HG03439 (cell line): ENCODE measurements at regions not wholly inside any gene's neighbourhood (a gene's known extent, or its start where the extent isn't known, plus 50 kb on each side); places are given as distances from the start of the nearest gene placed in this dataset.
"Not testable (repeated sequence)": the region's sequence is repeated elsewhere in the genome, so short reads cannot be mapped to it uniquely, and the experiment has no call there.

Experiments used
- ATAC-seq: cut with Tn5 transposase; IDR thresholded peaks from one replicate; pipeline ENCODE4 v1.9.1; 2021; ENCODE audit warnings: mild to moderate bottlenecking, moderate library complexity; ENCODE audit not compliant: unreplicated experiment

DNA sequence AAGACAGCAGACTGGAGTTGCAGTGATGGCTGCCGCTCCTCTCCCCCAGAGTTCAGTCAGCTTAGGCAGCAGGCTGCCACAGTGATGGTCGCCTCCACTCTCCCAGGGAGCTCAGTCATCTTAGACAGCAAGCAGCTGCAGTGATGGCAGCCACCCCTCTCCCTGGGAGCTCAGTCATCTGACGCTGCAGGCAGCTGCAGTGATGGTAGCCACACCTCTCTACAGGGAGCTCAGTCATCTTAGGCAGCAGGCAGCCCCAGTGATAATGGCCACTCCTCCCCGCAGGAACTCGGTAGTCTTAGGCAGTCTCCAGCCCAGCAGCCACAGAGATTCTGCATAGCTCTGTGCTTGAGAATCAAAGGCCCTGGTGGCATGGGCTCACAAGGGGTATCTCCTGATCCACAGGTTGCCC, 582.7 kb downstream of the DTWD2 start:
- ATAC-seq = no peak

DNA sequence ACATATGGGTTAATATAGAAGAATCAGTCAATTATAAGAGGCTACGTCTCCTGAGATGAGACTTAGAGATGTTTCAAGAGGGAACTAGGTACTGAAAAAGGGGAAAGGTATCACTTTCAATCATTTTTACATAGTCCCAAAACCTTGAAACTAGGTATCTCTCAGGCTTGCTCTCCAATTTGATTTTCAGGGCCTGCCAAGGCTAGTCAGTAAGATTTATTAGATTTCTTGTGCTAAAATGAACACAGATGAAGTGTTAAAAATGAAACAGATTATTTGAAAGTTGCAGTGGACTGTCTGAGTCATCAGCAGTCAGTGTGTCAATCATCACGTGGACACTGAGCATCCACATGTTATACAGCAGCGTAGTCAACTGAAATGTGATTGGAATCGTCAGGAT, 591.1 kb downstream of the DTWD2 start:
- no peak for ATAC-seq

DNA sequence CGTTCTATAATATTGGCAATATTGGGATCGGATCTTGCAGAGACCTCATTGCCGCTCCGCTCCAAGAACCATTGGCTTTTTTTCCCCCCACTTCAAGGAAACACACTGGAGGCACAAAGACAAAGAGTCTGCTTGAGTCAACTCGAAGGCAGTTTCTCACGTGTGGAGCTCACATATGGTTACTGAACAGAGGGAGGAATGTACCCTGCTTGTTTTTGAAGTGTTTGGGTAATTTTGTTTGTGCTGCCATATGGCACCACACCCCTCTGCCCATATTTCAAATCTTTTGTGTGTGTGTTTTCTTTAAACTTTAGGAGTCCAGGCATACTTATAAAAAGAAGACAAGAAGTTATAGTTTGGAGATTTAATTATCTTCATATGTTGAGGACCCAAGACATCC, 595.9 kb downstream of the DTWD2 start:
- ATAC-seq = no peak

DNA sequence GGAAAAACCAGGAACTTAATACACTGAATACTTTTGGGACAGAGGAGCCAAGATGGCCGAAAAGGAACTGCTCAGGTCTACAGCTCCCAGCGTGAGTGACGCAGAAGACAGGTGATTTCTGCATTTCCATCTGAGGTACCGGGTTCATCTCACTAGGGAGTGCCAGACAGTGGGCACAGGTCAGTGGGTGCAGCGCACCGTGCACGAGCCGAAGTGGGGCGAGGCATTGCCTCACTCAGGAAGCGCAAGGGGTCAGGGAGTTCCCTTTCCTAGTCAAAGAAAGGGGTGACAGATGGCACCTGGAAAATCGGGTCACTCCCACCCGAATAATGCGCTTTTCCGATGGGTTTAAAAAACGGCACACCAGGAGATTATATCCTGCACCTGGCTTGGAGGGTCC, 605.4 kb downstream of the DTWD2 start:
- ATAC-seq = not testable (repeated sequence)

DNA sequence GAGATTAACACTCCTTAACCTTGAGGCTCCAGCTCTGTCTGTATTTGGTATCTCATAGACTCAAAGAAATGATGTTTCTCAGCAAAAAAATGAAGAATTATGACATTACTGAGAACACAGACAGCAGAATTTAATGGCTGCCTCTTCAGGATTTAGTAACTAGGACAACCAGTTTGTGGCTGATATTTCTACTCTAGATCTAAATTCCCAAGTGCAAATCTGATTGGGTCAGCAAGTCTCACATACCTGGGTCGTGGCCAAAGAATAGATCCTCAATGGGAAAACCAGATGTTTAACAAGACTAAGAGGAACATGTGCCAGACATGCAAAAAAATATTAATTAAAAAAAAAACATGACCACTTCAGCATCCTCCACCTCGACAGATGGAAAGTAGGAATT, 608.9 kb downstream of the DTWD2 start:
- ATAC-seq = no peak

DNA sequence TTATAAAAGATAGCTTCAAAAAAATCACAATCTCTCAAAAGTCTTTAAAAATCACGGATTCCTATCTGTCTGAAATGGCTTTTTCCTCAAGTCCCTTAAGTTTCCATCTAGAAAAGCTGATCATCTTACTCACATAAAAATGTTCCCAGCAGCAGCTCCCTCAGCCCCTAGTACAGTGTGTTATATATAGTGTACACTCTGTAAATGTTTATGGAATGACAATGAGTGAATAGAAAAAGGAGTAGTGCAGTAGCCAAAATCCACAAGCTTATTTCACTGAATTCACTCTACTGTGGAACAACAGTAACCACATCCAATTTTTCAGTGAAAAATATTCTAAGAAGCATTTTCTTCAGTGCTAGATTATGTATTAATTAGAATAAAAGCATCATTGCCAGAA, 609.4 kb downstream of the DTWD2 start:
- no peak for ATAC-seq

DNA sequence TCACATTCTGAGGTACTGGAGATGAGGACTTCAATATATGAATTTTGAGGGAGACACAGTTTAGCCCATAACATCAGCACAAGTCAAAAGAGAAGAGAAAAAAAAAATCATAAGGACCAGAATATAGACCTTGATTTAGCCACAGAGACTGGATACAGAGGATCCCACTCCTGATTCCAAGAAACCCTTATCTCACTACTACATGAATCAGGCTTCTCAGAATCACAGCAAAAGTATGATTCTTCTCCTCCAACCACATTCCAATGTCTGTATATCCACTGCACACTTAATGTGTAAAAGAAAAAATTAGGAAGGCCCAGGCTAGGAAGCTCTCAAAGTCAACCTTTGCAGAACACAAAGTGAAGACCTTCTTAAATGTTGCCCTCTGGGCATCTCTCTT, 610.9 kb downstream of the DTWD2 start:
- no peak for ATAC-seq

DNA sequence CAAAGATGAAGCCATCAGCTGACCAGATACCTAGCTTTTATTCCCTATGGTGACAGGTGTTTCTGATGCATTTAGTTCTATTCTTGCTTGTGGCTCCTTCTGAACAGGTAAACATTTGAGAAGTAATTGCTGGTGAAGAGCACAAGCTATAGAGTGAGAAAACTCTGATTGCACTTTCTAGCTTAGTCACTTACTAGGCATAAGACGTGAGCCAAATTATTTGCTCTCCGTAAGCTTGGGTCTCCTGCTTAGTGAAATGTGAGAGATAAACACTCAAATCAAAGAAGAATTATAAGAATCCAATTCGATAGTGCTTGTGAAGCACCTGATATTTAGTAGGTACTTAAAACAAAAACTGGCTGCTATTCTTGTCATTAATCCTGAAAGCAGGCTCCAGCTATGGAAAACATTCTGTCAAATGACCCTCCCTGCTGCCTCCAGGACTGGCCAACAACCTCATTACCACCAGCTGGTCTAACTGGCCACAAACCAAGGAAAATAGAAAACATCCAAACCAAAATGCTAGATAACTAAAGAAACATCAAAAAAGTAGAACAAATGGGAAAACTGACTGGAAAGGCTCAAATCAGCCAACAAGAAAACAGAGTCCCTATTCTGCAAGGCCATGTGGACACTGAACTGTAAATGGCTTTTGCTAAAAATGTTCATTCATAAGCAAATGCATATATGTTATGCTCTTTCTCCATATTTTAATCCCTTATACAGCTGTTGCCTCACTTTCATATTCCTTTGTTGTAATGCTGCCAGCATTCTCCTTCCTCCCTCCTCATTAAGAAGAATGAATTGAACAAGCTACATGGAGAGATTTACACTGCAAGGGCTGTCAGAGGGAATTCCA, 616.1 kb downstream of the DTWD2 start:
- no peak for ATAC-seq

DNA sequence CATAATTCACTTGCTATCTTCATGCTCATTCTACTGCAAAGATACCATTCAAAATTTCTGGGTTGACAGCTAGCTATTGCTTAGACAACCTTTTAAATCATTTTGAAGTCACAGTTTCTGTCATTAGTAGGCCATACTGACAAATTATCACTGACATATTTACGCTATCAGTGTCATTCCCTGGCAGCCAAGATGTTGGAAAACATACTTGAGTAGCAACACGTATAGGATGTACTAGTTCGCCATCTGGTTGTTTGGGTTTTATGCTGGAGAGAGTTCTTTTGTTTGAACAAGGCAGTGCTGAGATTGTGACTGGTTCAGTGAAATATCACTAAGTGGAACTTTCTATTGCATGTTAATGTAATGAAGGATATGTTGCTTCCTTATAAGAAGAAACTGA, 621.9 kb downstream of the DTWD2 start:
- ATAC-seq = no peak

DNA sequence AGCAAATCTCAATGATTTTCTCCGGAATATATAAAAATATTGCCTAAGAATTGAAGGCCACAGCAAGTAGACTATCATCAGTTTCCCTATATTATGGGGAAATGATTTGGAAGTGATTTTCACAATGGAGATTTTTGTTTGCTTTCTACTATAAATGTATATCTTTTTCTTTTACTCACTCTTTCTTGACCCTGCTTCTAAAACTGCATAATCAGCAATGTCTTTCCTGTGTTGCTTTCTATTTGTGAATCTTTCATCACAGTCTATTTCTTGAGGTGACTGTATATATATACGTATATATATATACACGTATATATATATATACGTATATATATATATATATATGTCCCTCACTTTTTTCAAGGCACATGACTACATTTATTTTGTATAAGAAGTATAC, 622.6 kb downstream of the DTWD2 start:
- no peak for ATAC-seq

DNA sequence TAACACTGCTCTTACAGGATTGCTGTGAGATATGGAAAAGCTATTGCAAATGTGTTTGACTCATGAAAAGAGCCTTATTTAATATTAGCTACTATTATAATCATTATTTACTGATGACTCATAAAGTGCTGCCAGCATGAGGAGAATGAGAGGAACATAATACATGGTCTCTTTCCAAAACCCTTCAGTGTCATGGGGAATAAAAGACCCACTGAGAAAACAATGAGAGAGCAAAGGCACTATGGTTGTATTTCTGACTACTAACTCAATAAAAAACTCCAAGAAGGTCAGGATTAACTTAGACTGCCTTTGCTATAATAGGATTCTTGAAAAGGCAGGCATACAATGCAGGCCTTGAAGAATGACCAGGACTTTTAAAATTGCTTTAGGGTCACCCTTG, 633.5 kb downstream of the DTWD2 start:
- no peak for ATAC-seq

DNA sequence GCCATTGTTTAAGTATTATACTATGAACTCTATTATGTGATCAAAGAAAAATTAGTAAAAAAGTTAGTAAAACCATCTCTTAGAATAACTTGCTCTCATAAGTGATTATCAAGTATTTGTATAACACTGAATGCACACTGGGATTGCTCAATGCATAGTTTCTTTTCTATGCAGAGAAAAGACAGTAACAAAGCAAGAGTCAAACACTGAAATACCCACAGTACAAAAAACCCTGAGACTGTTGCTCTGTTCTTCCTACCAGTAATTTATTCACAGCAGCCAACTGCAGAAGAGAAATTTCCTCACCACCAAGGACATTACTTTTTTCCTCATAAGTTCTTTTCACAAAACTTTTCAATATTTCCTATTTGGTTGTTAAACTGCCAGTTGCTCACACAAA, 634.4 kb downstream of the DTWD2 start:
- no peak for ATAC-seq

DNA sequence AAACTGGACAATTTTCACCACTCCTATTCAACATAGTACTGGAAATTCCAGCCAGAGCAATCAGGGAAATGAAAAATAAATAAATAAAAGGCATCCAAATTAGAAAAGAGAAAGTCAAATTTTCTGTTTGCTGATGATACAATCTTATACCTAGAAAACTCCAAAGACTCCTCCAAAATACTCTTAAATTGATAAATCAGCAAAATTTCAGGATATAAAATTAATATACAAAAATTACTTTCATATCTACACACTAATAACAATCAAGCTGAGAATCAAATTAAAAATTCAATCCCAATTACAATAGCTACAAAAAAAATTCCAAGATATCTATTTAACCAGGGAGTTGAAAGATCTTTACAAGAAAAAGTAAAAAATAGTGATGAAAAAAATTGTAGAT, 651.9 kb downstream of the DTWD2 start:
- no peak for ATAC-seq

DNA sequence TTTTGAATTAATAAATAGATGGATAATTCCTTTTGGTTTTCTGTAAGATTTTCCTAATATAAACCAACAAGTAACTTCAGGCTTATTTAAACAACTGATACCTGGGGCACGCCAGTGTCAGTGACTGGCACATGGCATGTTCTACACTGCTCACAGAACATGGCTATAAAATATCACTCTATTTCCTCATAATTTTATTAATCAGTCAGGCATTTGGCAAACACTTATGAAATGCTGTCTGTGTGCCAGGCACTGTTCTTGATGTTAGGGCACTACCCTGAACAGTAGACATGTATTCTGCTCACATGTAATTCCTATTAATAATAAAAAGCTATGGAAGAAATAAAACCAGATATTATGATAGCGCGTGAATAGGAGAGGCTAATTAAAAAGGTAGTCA, 661.0 kb downstream of the DTWD2 start:
- no peak for ATAC-seq

DNA sequence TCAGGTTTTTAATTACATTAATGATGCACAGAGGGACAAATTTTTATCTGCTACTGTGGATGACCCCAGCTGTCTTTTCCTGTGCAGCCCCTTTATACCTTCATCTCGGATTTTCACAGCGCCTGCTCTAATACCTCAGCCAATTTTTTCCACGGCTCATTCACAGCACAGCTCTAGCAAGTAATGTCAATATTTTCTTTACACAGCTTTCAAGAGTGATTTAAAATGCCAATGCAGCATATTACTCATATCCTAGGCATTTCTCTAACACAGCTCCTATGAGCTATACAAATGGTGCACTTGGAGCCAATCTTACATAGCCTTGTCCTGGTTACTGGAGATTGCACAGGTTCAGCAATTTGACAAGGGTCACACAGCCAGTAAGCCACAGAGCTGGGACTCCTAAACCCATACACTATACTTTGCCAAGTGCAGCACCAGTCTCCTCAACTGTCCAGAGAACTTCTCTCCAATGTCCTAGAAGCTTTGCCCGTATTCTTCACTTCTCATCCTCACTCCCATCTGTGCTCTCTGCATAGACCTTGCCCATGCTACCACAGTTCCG, 661.8 kb downstream of the DTWD2 start:
- no peak for ATAC-seq

DNA sequence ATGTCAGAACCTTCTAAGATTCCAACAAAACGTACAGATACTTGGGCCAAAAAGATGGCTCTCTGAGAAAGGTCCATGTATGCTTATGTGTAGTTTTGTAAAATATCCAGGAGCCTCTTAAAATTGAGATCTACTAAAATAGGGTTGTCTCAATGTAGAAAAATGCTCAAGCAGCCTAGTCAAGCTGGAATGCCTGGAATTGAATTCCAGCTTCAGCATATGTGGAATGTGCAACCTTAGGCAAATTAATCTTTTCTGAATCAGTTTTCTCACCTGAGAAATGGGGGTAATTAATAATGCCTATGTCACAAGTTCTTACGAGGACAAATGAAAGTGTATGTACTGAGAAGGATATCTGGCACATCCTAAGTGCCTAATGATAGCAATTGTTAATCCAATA, 662.4 kb downstream of the DTWD2 start:
- ATAC-seq = no peak

DNA sequence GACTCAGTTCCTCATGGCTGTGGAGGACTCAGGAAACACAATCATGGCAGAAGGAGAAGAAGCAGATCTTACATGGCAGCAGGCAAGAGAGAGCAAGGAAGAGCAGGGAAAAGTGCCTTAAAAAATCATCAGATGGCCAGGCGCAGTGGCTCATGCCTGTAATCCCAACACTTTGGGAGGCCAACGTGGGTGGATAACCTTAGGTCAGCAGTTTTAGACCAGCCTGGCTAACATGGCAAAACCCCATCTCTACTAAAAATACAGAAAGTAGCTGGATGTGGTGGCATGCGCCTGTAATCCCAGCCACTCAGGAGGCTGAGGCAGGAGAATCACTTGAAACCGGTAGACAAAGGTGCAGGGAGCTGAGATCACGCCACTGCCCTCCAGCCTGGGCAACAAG, 664.6 kb downstream of the DTWD2 start:
- ATAC-seq = not testable (repeated sequence)

DNA sequence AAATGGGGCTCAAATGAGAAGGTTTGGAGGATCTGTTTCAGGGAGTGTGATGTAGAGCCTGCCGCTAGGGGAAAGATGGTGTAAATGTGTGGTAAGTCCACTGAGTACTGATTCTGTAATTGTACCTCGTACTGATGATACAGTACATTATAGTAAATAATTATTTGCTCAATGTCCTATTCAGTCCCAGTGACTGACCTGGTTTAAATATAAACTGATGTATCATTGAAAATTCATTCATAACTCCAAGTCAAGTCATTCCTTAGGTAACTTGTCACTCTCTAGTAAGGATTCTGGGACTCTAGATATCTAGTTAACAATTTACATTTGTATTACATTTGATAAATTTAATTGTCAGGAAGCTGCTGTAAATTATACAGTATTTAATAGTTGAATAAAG, 667.3 kb downstream of the DTWD2 start:
- ATAC-seq = no peak

DNA sequence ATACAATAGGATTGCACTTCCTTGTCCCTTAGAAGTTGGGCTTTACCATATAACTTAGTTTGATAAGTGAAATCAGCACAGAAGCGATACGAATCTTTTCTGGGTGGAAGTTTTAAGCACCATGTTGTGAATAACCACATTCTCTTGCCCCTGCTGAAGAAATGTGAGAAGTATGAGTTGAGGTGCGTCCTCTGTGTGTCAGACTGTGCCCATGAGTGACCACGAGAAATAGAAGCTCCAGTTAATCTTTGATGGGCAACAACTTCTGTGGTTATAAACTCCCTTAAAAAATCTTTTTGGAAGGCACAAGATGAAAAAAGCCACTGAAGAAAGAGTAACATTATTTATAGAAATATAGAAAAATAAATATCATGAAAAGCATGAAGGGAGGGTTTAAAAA, 668.2 kb downstream of the DTWD2 start:
- ATAC-seq = no peak

DNA sequence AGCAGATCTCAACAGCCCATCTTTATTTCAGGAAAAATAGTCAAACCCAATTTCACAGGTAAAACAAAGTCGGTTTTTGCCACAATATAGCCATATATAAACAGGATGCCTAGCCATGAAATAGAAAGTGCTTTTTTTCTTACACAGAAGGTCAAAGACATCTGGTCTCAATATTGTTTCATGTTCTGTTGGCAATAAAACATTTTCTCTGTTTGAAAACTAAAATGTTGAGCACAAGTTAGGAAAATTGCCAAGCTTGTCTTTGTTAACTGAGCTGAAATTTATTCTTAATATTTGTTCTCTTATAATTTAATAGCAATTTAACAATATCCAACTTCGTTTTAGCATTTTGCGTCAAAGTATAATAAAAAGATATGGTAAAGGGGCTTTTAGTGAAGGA, 673.4 kb downstream of the DTWD2 start:
- ATAC-seq = no peak

DNA sequence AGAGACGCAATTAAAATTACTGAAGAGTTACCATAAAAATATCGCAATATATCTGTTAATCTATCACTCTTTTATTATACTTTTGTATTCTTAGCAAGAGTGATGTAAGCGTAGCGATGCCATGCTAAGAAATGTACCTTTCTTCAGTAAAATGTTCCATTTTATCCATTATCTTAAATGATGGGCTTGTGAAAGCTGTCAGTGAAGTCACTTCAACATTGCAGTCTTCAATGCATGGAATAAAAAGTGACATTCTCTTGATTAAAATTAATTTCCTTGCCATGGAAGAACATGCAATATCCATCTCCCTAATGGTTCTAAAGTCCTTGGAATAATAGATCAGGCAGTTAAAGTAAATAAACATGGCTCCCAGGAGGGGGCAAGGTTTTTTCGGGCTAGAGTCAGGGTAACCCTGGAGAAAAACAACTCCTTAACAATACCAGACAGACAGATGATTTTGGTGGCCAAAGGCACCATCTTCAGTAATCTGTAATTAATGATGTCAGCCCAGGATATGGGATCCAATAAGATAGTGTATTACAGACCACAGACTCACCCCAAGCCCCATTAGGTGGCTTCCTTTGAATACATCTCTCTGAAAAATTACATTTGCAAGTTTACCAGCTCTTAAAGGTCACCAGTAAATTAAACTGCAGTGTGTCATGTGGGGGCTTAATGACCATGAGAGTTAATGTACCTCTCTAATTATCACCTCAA, 677.1 kb downstream of the DTWD2 start:
- no peak for ATAC-seq

DNA sequence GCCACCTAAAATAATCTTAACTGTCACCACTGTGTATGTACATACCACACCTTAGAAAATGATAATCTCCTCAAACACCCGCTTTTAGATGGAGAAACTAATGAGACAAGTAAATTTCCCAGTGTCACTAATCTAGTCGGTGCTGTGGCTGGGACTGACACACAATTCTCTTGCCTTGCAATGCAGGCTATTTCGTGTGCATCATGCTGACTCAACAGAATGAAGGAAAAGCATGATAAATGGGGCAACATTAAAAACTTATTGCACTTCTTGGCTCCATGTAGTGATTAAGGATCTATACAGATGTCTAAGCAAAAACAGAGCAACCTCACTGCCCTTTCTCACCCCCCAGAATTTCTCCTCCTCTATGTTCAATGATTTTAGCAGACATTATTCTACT, 677.9 kb downstream of the DTWD2 start:
- no peak for ATAC-seq
